Body of pancreas (tissue), 4 donors: ENCODE measurements at regions not wholly inside any gene's neighbourhood (a gene's known extent, or its start where the extent isn't known, plus 50 kb on each side); places are given as distances from the start of the nearest gene placed in this dataset.

Source experiments
- ATAC-seq: fragments of 150-250 bp; one replicate; pipeline ENCODE4 v1.9.1; 2016
- DNase-seq, 4 donors: peaks; one replicate each; pipeline ENCODE4 v3.0.0-alpha.2; 2019
- H3K27ac ChIP-seq, 4 donors: fragments of 200-600 bp; sonication (generic); 1 replicate in 3 of 4; 2 replicates in 1 of 4; pipeline versions ENCODE4 v1.5.1 to v1.6.1; 2016 to 2019; ENCODE audit warnings: mild to moderate bottlenecking in 1 of 4, mixed read lengths in 1 of 4, moderate library complexity in 1 of 4
- H3K27me3 ChIP-seq, 2 donors: fragments of 200-600 bp; sonication (generic); one replicate each; pipeline ENCODE4 v1.6.0; 2016; ENCODE audit warnings: mild to moderate bottlenecking in 1 of 2
- H3K36me3 ChIP-seq, 2 donors: fragments of 200-600 bp; sonication (generic); replicated peaks in 1 of 2; 2 replicates each; pipeline ENCODE4 v1.5.1; 2016; ENCODE audit warnings: low read depth in 2 of 2; ENCODE audit not compliant: insufficient read depth in 1 of 2
- H3K4me1 ChIP-seq: fragments of 200-600 bp; sonication (generic); one replicate; pipeline ENCODE4 v1.6.0; 2016
- H3K4me3 ChIP-seq, 2 donors: fragments of 200-600 bp; sonication (generic); 1 replicate in 1 of 2; 2 replicates in 1 of 2; pipeline ENCODE4 v1.5.1; 2016 to 2019
- H3K9me3 ChIP-seq, 3 donors: fragments of 200-600 bp; sonication (generic); 1 replicate in 2 of 3; 2 replicates in 1 of 3; pipeline ENCODE4 v1.5.1; 2016
- CTCF ChIP-seq, 7 experiments: fragments of 450-650 bp in 4 of 7; fragments of 200-600 bp in 3 of 7; sonication (generic) in 3 of 7; IDR thresholded peaks; one replicate each; pipeline ENCODE4 v1.5.1; 2016 to 2019; ENCODE audit warnings: antibody characterized with exemption in 7 of 7
- POLR2A ChIP-seq, 3 donors: fragments of 450-650 bp; IDR thresholded peaks; one replicate each; pipeline ENCODE4 v1.6.1; 2016; ENCODE audit warnings: antibody characterized with exemption in 3 of 3, mild to moderate bottlenecking in 2 of 3
- WGBS, 2 donors: methylation state at CpG; one replicate each; pipeline ENCODE4 v1.1.5; 2017; 5-methylcytosine and 5-hydroxymethylcytosine counted together
- intact Hi-C: fragments of 100-400 bp; cut with DNase I; formaldehyde crosslinking; loops from one replicate; pipeline ENCODE4 v1.15.1; 2023

- no peak for ATAC-seq
- no peaks in the 10 kb centered on the region for H3K27me3 ChIP-seq
- H3K27ac ChIP-seq, result no peak overlapping the region
- H3K4me1 ChIP-seq, result no peaks in the 10 kb centered on the region
- no peaks in the 10 kb centered on the region for H3K36me3 ChIP-seq
- 41 to 53% methylated on average over 3 of the region's 3 CpGs for WGBS, 2 donors
- DNase-seq, result no peak
- no peak for TF ChIP-seq CTCF (IDR thresholded peaks at IDR 0.05)
- no peak for TF ChIP-seq POLR2A (IDR thresholded peaks at IDR 0.05)
- intact Hi-C loops, result no loop called here
- no peak overlapping the region for H3K4me3 ChIP-seq
- H3K9me3 ChIP-seq, result no peaks in the 10 kb centered on the region
Observed at GRCh38 chr2:118279005-118279404, 190.7 kb downstream of the INSIG2 start.

GRCh38 chr2:118278046-118278445 is 189.8 kb downstream of the INSIG2 start:
- WGBS, 2 donors, result 81 to 86% methylated on average over 5 of the region's 5 CpGs
- DNase-seq (no peak), ATAC-seq (no peak)
- no peak overlapping the region for H3K4me3 ChIP-seq
- H3K36me3 ChIP-seq, result no peaks in the 10 kb centered on the region
- intact Hi-C loops, result no loop called here
- H3K9me3 ChIP-seq, result no peaks in the 10 kb centered on the region
- no peaks in the 10 kb centered on the region for H3K4me1 ChIP-seq
- TF ChIP-seq CTCF (IDR thresholded peaks at IDR 0.05) (no peak), POLR2A (IDR thresholded peaks at IDR 0.05) (no peak)
- no peaks in the 10 kb centered on the region for H3K27me3 ChIP-seq
- no peak overlapping the region for H3K27ac ChIP-seq

- no peak for ATAC-seq
- TF ChIP-seq CTCF (IDR thresholded peaks at IDR 0.05) (no peak), POLR2A (IDR thresholded peaks at IDR 0.05) (no peak)
- H3K4me3 ChIP-seq, result no peak overlapping the region
Observed at GRCh38 chr2:118274841-118275510, 186.7 kb downstream of the INSIG2 start.

GRCh38 chr2:118272391-118272790 is 184.1 kb downstream of the INSIG2 start:
- WGBS, 2 donors, result 64 to 72% methylated on average over 5 of the region's 5 CpGs
- DNase-seq (no peak), ATAC-seq (no peak)
- no peak for TF ChIP-seq CTCF (IDR thresholded peaks at IDR 0.05)
- no peak for TF ChIP-seq POLR2A (IDR thresholded peaks at IDR 0.05)
- intact Hi-C loops, result no loop called here
- H3K36me3 ChIP-seq, result no peaks in the 10 kb centered on the region
- no peaks in the 10 kb centered on the region for H3K27me3 ChIP-seq
- H3K9me3 ChIP-seq, result no peaks in the 10 kb centered on the region
- H3K4me1 ChIP-seq, result no peaks in the 10 kb centered on the region
- H3K4me3 ChIP-seq, result no peak overlapping the region
- no peak overlapping the region for H3K27ac ChIP-seq

More at GRCh38 chr2:118274841-118275510, 186.7 kb downstream of the INSIG2 start:
- Histone ChIP-seq H3K4me1 (no peaks in the 10 kb centered on the region), H3K9me3 (no peaks in the 10 kb centered on the region), H3K36me3 (no peaks in the 10 kb centered on the region), H3K27me3 (no peaks in the 10 kb centered on the region), H3K27ac (no peak overlapping the region)
- no peak for DNase-seq
- WGBS, 2 donors, result 75% methylated on average over 1 to 4 of the region's 4 CpGs
- intact Hi-C loops, result no loop called here

- no peaks in the 10 kb centered on the region for H3K9me3 ChIP-seq
- TF ChIP-seq CTCF (IDR thresholded peaks at IDR 0.05) (peak in 3 of 7 experiments; percentile 5 to 28 (median 25)), POLR2A (IDR thresholded peaks at IDR 0.05) (no peak)
- no peaks in the 10 kb centered on the region for H3K36me3 ChIP-seq
- DNase-seq (peak in 2 of 4 donors; percentile 8 to 22), ATAC-seq (no peak)
- H3K4me3 ChIP-seq, result no peak overlapping the region
- intact Hi-C loops, result no loop called here
- WGBS, 2 donors, result 51 to 55% methylated on average over 9 of the region's 9 CpGs
- no peak overlapping the region for H3K27ac ChIP-seq
- H3K27me3 ChIP-seq, result no peaks in the 10 kb centered on the region
- H3K4me1 ChIP-seq, result no peaks in the 10 kb centered on the region
Observed at GRCh38 chr2:118269408-118270051, 181.3 kb downstream of the INSIG2 start.
